Loucy (cell line): ENCODE measurements at regions not wholly inside any gene's neighbourhood (a gene's known extent, or its start where the extent isn't known, plus 50 kb on each side); places are given as distances from the start of the nearest gene placed in this dataset.

Experiments used
- EZH2phosphoT487 ChIP-seq: fragments of 200-600 bp; IDR thresholded peaks from 2 replicates; pipeline ENCODE4 v1.6.1; 2018; ENCODE audit warnings: antibody characterized with exemption, mild to moderate bottlenecking, moderate library complexity, borderline replicate concordance
- TF ChIP-seq, protein P1 (sequence below): fragments of 200-600 bp; sonication (generic); conservative IDR thresholded peaks from 2 replicates; pipeline ENCODE4 v1.5.1; 2014; ENCODE audit warnings: mild to moderate bottlenecking, antibody characterized with exemption, low read length

DNA sequence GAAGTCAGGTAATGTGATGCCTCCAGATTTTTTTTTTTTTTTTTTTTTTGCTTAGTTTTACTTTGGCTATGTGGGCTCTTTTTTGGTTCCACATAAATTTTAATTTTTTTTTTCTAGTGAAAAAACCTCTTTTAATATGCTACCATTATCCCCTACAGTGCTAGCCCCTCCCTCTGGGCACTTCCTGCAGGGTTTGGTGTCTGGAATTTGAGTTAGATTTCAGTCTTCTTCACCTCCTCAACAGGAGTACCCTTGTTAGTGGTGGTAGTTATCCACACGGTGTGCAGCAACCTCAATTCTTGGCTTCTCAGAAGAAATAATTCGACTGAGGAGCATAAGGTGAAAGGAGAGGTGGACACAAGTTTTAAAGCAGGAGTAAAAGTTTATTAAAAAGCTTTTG lies 128.8 kb upstream of the SYNCRIP start:
- TF ChIP-seq, protein P1, sequence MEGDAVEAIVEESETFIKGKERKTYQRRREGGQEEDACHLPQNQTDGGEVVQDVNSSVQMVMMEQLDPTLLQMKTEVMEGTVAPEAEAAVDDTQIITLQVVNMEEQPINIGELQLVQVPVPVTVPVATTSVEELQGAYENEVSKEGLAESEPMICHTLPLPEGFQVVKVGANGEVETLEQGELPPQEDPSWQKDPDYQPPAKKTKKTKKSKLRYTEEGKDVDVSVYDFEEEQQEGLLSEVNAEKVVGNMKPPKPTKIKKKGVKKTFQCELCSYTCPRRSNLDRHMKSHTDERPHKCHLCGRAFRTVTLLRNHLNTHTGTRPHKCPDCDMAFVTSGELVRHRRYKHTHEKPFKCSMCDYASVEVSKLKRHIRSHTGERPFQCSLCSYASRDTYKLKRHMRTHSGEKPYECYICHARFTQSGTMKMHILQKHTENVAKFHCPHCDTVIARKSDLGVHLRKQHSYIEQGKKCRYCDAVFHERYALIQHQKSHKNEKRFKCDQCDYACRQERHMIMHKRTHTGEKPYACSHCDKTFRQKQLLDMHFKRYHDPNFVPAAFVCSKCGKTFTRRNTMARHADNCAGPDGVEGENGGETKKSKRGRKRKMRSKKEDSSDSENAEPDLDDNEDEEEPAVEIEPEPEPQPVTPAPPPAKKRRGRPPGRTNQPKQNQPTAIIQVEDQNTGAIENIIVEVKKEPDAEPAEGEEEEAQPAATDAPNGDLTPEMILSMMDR = no peak
- no peak for TF ChIP-seq EZH2phosphoT487
